Activated CD8-positive, alpha-beta T cell treated with anti-CD3 and anti-CD28 coated beads for 36 hours (primary cell): ENCODE measurements at regions not wholly inside any gene's neighbourhood (a gene's known extent, or its start where the extent isn't known, plus 50 kb on each side); places are given as distances from the start of the nearest gene placed in this dataset.

ENCODE experiments used
- ATAC-seq: fragments of 200-7000 bp; cut with Tn5 transposase; one replicate; pipeline ENCODE4 v1.10.0; 2021; ENCODE audit warnings: mild to moderate bottlenecking, moderate library complexity
- CTCF ChIA-PET: fragments of 350-600 bp; sonication (Branson Sonifier 250); formaldehyde crosslinking; loops from one replicate; lab custom pipeline; 2021; ENCODE audit warnings: antibody characterized with exemption; lab: Charles Lee
- POLR2A ChIA-PET: fragments of 350-600 bp; sonication (Branson Sonifier 250); formaldehyde crosslinking; loops from one replicate; lab custom pipeline; 2021; ENCODE audit warnings: antibody characterized with exemption; lab: Charles Lee
- DNase-seq: peaks from one replicate; pipeline ENCODE4 v3.0.0-alpha.2; 2020
- H3K27ac Mint-ChIP-seq: one replicate; pipeline ENCODE4 v1.8.0; 2021; ENCODE audit warnings: mild to moderate bottlenecking, mixed read lengths
- H3K27me3 Mint-ChIP-seq: one replicate; pipeline ENCODE4 v1.8.0; 2021; ENCODE audit warnings: mixed read lengths
- H3K36me3 Mint-ChIP-seq: one replicate; pipeline ENCODE4 v1.8.0; 2021; ENCODE audit warnings: low read depth, mixed read lengths
- H3K4me1 Mint-ChIP-seq: one replicate; pipeline ENCODE4 v1.8.0; 2021; ENCODE audit warnings: low read depth, mixed read lengths
- H3K4me3 Mint-ChIP-seq: one replicate; pipeline ENCODE4 v1.8.0; 2021; ENCODE audit warnings: mild to moderate bottlenecking, moderate library complexity, mixed read lengths
- H3K9me3 Mint-ChIP-seq: one replicate; pipeline ENCODE4 v1.8.0; 2021; ENCODE audit warnings: mixed read lengths
- intact Hi-C: fragments of 100-400 bp; cut with micrococcal nuclease; formaldehyde crosslinking; loops from one replicate; pipeline ENCODE4 v1.10.0; 2022
- TF ChIP-seq, protein P1 (sequence below): fragments of 200-600 bp; IDR thresholded peaks from one replicate; pipeline ENCODE4 v1.8.0; 2022; ENCODE audit warnings: antibody characterized with exemption, mild to moderate bottlenecking

DNA sequence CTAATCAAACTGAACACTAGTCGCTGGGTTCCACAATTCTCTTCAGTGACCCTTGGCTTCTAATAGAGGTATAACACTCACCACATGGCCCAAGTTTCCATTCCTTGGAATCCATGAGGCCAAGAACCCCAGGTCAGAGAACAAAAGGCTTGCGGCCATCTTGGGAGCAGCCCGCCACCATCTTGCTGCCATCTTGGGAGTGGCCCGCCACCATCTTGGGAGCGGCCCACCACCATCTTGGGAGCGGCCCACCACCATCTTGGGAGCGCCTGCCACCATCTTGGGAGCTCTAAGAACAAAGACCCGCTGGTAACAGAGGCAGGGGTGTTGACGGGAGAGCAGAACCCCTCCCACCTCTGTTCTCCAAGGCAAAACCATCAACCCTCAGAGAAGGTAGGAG lies 493.4 kb downstream of the MATN1 start:
- Mint-ChIP-seq H3K27ac (no peak overlapping the region), H3K9me3 (no peaks in the 10 kb centered on the region), H3K36me3 (no peaks in the 10 kb centered on the region), H3K4me1 (no peaks in the 10 kb centered on the region), H3K27me3 (peaks cover 5% of the 10 kb centered on the region), H3K4me3 (no peak overlapping the region)
- ATAC-seq (no peak), DNase-seq (no peak)
- ChIA-PET CTCF (no interaction called here), POLR2A (no interaction called here)
- TF ChIP-seq, protein P1, sequence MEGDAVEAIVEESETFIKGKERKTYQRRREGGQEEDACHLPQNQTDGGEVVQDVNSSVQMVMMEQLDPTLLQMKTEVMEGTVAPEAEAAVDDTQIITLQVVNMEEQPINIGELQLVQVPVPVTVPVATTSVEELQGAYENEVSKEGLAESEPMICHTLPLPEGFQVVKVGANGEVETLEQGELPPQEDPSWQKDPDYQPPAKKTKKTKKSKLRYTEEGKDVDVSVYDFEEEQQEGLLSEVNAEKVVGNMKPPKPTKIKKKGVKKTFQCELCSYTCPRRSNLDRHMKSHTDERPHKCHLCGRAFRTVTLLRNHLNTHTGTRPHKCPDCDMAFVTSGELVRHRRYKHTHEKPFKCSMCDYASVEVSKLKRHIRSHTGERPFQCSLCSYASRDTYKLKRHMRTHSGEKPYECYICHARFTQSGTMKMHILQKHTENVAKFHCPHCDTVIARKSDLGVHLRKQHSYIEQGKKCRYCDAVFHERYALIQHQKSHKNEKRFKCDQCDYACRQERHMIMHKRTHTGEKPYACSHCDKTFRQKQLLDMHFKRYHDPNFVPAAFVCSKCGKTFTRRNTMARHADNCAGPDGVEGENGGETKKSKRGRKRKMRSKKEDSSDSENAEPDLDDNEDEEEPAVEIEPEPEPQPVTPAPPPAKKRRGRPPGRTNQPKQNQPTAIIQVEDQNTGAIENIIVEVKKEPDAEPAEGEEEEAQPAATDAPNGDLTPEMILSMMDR = no peak
- intact Hi-C loops = no loop called here

DNA sequence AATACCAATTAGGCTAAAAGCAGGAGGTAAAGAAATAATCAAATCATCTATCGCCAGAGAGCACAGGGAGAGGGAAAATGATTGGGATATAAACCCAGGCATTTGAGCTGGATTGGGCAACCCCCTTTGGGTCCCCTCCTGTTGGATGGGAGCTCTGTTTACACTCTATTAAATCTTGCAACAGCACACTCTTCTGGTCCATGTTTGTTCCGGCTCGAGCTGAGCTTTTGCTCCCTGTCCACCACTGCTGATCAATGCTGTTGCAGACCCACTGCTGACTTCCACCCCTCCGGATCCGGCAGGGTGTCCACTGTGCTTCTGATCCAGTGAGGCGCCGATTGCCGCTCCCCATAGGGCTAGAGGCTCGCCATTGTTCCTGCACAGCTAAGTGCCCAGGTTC lies 493.8 kb downstream of the MATN1 start:
- ChIA-PET CTCF (no interaction called here), POLR2A (no interaction called here)
- Mint-ChIP-seq H3K27me3 (peaks cover 5% of the 10 kb centered on the region), H3K4me1 (no peaks in the 10 kb centered on the region), H3K27ac (no peak overlapping the region), H3K4me3 (no peak overlapping the region), H3K36me3 (no peaks in the 10 kb centered on the region), H3K9me3 (no peaks in the 10 kb centered on the region)
- TF ChIP-seq, protein P1 = no peak
- ATAC-seq (no peak), DNase-seq (no peak)
- intact Hi-C loops = no loop called here

DNA sequence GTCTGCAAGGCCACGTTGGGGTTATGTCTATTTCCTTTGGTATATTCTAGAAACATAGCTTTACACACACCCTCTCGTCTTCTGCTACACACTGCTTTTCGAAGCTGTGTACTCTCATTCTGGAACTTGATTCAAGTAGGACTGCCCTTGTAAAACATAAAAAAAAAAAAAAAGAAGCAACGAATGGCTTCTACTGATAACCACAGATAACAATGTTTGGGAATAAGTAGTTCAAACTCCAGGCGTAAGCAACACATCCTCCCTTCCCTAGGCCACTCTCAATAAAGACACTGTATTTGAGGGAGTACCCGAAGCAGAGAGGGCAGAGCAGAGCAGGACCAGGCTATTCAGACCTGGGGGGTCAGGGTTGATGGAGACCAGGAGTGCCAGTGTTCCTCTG lies 496.7 kb downstream of the MATN1 start:
- no peak for ATAC-seq
- TF ChIP-seq, protein P1 = no peak
- CTCF ChIA-PET = no interaction called here

DNA sequence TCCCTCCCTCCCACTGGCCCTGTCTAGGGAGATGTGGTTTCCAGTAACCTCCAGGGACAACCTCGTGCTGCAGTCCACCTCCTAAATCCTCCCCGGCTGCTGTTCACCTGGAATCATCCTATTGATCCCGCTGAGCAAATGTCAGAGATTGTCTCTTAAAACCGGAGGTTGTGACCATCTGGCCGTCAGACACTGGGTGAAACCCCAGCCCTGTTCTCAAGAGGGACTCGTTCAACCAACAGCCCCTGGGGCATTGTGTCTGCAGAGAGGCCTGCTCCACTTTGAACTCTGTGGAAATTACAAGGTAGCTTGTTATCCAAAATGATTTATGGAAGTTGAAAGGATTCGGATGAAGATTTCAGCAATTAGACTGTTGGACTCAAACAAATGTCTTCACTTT lies 498.0 kb downstream of the MATN1 start:
- peaks cover 3% of the 10 kb centered on the region for H3K27me3 Mint-ChIP-seq

More for the DNA sequence above, 496.7 kb downstream of the MATN1 start:
- intact Hi-C loops = no loop called here
- DNase-seq = no peak
- POLR2A ChIA-PET = no interaction called here
- H3K27ac Mint-ChIP-seq = no peak overlapping the region
- no peak overlapping the region for H3K4me3 Mint-ChIP-seq
- no peaks in the 10 kb centered on the region for H3K9me3 Mint-ChIP-seq
- H3K36me3 Mint-ChIP-seq = no peaks in the 10 kb centered on the region
- H3K27me3 Mint-ChIP-seq = peaks cover 3% of the 10 kb centered on the region
- H3K4me1 Mint-ChIP-seq = no peaks in the 10 kb centered on the region

DNA sequence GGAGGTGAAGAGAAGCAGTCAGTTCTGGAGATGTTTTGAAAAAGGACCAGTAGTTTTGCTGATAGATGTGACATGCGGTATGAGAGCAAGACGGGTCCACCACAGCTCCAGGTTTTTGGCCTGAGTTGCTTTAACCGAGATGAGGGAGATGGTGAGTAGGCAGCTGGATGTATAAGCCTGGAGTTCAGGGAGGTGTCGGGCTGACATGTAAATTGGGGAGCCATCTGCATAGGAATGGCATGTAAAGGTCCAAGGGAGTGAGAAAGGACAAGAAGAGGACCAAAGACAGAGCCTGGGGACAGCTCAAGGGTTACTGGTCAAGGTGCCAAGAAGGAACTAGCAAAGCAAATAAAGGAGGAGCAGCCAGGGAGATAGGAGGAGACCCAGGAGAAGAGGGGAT lies 503.7 kb downstream of the MATN1 start:
- POLR2A ChIA-PET = no interaction called here
- DNase-seq (no peak), ATAC-seq (no peak)
- TF ChIP-seq, protein P1 = no peak
- Mint-ChIP-seq H3K27me3 (peaks cover 3% of the 10 kb centered on the region), H3K27ac (no peak overlapping the region), H3K36me3 (no peaks in the 10 kb centered on the region), H3K9me3 (no peaks in the 10 kb centered on the region), H3K4me1 (no peaks in the 10 kb centered on the region), H3K4me3 (no peak overlapping the region)
- CTCF ChIA-PET = no interaction called here
- intact Hi-C loops = no loop called here

More for the DNA sequence above, 498.0 kb downstream of the MATN1 start:
- CTCF ChIA-PET = no interaction called here
- intact Hi-C loops = no loop called here
- POLR2A ChIA-PET = no interaction called here
- no peak overlapping the region for H3K4me3 Mint-ChIP-seq
- H3K27ac Mint-ChIP-seq = no peak overlapping the region
- no peak for ATAC-seq
- H3K9me3 Mint-ChIP-seq = no peaks in the 10 kb centered on the region
- H3K36me3 Mint-ChIP-seq = no peaks in the 10 kb centered on the region
- DNase-seq = no peak
- no peaks in the 10 kb centered on the region for H3K4me1 Mint-ChIP-seq
- TF ChIP-seq, protein P1 = no peak
